ENCODE measurements at regions not wholly inside any gene's neighbourhood (a gene's known extent, or its start where the extent isn't known, plus 50 kb on each side); places are given as distances from the start of the nearest gene placed in this dataset.

DNA sequence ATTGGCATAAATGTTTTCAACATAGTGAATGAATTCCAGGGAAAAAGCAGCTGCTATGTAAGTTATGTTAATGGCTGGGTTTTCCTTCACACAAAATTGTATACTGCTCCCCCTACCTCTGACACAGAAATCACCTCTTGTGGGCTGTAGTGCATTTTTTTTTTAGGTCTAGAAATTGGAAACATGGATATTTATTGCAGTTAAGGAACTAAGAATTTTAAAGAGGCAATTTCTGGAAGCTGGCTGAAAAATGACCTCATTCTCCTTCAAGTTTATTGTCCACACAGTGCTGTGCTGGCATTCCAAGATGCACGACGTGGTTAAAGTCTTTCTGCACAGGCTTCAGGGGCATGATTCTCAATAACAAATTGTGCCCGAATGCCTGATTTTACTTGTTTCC, 1424.2 kb downstream of the MRPL39 start:
- DNase-seq = no peak

DNA sequence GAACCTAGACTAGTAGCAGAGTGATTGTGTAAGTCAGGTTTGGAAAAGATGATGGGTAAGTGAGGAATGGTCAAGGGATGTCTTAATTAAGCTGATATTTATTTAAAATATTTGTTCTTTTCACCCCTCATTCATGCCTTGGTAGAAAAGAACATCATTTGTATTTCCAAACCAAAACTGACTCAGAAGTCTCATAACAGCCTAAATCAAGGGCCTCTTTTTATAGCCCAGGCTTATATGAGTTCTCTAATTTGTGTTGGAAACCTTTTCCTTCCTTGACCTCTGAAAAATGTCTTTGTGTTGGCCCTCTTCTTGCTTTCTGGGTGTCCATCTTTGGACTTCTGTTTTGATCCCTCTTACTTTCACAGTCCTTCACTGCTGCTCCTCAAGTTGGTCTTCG, 1428.2 kb downstream of the MRPL39 start:
- no peak for DNase-seq

DNA sequence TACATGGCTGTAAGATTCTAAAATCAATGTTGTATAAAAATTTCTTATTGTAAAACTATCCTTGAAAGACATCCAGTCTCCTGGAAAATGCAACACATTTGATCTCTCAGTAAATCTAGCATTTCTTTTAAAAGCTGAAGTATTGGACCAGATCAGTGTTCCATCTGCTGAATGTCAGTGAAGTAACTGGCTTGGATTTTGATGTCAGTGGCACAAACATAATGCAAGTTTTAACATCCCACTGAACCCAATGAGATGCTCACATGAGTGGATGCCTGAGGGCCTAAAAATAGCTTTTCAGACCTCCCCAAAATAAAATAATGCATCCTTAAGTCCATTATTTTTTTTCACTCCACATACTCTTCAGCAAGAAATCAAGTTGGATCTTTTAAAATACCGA, 1432.2 kb downstream of the MRPL39 start:
- no peak for DNase-seq

DNA sequence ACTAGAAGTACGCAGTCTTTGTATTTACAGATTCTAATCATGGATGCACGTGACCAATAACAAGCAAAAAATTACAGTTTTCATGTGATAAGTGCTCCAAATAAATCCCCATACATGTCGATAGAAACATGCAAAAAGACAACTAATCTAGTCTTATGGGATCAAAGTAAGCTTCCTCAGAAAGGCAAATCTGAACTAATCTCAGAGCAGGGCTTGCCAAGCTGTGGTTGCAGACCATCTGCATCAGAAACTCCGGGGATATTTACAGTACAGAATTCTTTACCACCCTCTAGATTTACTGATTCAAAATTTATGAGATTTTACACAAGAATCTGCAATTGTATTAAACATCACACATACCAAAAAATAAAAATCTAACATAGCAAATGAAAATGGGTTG, 1435.5 kb downstream of the MRPL39 start:
- no peak for DNase-seq

DNA sequence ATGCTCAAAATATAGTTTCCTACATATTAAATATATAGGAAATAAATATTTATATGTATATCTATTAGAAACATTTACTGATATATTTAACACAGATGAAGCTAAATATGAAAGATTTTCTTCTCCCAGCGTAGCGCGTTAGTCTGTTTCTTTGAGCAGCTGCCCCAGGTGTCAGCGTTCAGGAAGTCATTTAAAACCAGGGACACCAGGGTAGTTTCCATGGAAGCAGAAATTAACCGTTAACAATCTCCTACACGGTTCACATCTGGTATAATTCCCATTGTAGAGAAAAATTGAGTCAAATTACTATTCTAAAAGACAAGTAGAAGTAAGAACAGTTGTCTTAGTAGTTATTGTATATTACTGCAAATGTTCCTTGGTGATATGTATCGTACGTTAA, 1443.7 kb downstream of the MRPL39 start:
- no peak for DNase-seq

DNA sequence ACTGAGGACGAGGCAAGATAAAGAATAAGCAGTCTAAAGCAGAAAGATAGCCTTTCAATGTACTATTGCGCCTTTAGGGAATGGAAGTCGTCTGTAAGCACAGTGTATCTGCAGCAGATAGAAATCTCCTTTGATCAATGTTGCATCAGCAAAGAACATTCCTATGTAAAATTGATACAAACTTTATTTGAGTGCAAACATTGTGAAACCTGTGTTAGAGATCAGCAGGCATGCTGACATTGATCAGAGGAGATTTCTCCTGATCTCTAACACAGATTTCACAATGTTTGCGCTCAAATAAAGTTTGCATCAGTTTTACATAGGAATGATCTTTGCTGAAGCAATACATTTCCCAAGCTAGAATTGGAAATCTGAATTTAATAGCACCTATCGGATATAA, 1446.8 kb downstream of the MRPL39 start:
- no peak for DNase-seq

DNA sequence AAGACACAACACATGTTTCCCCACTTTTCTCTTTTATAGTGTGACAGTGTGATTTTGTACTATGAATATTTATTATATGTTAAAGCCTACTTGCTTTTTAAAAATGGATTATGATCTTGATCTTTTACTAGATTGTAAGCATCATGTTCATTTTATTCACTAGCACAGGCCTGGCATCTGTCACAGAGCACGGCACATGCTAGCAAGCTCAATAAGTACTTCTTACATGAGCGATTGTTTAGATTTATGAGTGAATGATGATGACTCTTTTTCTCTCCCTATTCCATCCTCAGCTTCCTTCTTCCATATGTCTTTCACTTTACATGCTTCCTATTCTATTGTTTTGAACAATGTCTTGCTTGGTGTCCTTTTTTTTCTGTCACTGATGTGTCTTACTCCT, 1454.1 kb downstream of the MRPL39 start:
- no peak for DNase-seq

DNA sequence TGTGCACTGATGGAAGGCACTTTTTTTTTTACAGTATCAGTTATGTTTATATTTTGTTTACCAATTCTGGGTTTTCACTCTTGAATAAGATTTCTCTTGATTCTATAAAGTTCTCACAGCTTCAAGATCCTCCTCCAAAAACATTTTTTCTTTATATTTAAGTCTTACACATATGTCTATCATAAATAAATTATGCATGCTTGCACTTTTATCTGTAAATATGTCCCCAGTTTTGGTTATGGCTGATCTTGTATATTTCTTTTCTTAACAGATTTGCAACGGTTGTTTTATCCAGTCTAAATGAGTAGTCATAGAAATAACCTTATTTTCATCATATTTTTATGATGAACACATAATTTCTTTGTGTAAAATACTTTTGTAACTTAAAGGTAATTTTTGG, 1456.5 kb downstream of the MRPL39 start:
- DNase-seq = no peak

DNA sequence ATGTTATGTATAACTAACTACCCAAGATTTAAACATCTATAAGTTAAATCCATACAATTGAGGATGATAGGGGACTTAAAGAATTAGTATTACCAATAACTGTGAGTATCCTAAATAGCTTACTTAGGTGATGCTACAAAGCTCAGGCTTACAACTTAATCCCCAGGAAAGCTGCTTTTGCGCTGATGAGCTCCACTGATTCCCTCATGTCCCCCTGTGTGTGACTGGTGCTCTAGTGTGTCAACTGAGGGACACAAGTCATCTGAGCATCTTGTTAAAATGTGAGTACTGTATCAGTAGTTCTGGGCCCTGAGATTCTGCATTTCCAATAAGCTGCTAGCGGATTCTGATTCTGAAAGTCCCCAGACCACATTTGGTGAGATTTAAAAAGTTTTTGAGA, 1458.8 kb downstream of the MRPL39 start:
- no peak for DNase-seq

DNA sequence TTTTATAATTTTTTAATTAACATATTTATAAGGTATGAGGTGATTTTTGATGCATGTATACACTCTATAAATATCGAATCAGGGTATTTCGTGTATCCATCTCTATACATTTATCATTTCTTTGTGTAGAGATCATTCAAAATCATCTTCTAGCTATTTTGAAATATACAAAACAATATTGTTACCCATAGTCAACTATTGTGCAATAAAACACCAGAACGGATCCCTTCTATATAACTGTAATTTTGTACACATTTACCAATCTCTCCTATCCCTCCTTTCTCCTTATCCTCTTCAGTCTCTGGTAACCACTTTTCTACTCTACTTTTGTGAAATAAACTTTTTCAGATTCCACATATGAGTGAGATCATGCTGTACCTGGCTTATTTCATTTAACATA, 1459.6 kb downstream of the MRPL39 start:
- DNase-seq = no peak

DNA sequence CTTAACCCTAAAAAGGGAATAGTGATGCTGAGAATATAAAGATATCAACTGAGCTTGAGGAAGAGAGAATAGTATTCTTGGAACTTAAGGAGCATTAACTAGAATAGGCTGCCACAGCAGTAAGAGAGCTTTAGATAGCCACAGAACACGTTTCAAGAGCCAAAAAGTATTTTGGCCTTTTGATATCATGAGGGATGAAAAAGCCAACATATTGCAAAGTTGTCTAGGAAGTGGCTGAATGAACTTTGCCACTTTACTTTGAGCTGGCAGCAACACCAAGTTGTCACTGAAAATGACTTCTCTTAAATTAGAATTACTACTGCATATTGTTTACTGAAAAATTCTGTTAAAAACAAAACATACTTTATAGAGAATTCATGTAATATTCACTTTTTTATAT, 1476.2 kb downstream of the MRPL39 start:
- DNase-seq = no peak

DNA sequence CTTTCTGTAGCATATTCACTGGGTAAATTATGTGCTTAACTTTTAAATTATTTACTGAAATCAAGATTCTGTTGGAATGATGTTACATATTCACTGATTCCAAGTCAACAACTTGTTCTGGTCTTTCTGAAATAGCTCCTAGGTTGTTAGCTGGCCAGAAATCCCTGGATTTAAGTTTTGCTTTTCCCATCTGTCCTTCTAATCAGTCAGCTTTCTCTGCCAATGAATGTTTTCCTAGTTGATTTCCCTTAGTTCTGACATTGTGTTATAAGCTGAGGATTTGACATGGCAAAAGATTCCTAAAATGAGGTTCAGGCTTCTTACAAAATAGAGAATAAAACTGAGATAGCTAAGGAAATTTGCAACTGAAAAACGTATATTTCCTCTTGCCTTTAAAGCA, 1479.6 kb downstream of the MRPL39 start:
- no peak for DNase-seq

DNA sequence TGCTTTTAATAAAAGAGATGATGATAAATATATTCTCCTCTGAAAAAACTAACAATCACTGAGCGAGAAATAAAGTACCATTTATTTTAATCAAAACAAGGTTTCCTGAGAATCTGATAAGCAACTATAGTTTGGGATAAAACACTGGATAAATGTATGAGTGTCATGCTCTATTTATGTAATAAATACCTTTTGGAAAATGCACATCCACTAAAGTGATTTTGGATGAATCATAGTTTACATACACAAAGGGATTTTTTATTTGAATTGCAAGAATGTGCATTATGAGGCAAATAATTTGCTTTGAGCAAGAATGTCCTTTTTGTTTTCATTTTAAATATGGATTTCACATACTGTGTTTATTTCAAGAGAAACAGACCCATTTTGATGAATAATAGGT, 1483.5 kb downstream of the MRPL39 start:
- DNase-seq = no peak

DNA sequence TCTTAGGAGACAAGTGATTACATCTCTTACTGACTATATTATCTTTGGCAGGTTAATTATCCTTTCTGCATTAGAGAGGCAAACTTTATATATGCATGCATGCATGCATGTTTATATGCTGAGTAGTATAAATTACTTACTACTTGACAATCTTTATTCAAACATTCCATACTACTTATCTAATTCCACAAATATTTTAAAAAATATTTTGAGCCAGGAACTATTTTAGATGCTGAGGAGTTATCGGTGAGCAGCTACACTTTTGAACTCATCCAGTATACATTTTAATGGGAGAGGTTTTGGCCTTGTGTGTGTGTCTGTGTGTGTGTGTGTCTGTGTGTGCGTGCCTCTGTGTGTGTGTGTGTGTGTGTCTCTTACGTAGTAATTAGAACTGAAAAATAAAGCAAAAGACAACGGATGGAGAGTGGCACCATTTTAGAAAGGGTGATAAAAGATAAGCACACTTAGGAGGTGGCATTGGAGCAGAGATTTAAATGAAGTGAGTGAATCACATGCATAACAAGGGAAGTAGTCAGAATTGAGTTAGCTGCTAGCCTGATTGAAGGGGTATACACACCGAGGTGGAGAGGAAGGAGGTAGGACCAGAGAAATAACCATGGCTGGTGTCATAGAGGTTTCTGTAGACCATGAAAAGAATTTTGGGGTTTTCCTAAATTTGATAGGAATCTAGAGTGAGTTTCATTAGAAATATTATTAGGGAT, 1488.4 kb downstream of the MRPL39 start:
- DNase-seq = no peak

DNA sequence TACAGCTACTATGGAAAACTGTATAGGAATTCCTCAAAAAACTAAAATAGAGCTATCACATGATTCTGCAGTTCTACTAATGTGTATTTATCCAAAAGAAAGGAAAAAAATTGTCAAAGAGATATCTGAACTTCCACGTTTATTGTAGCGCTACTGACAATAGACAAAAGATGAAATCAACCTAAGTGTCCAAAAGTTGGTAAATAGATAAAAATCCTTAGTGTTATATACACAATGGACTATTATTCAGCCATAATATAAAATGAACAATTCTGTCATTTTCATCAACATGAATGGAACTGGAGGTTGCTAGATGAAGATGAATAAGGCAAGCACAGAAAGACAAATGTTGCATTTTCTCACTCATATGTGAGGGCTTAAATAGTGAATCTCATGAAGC, 1492.1 kb downstream of the MRPL39 start:
- DNase-seq = no peak

DNA sequence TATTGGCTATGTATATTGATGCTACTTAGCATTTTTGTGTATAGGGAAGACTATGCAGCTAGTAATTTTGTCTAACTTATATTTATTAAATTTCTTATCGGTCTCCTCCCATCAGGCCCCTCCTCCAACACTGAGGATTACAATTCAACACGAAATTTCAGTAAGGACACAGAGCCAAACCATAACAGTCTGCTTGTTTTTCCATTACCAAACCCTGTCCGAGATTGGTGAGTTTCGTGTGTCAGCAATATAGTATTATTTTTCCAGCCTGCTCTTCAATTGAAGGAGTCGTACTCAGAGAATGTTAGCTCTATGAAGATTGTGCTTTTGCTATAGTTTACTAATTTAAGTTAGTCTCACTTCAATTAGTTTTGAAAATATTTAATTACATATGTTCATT, 1495.3 kb downstream of the MRPL39 start:
- DNase-seq = no peak

DNA sequence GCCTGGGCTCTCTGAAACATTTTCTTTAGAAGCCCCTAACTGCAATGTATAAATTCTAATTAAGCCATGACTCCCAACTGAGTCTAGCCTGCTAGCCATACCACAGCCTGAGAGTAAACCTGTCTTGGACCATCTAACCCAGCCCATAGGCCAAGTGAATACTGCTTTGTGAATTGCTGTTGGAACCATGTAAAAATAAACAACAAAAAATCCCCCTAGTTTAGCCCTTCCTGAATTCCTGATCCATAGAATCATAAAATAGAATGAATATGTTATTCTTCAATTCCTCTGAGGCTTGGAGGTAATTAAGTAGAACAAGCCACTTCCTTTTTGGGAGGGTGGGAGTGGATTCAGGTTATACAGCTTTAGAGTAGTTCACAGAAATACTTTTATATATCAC, 1496.4 kb downstream of the MRPL39 start:
- no peak for DNase-seq

DNA sequence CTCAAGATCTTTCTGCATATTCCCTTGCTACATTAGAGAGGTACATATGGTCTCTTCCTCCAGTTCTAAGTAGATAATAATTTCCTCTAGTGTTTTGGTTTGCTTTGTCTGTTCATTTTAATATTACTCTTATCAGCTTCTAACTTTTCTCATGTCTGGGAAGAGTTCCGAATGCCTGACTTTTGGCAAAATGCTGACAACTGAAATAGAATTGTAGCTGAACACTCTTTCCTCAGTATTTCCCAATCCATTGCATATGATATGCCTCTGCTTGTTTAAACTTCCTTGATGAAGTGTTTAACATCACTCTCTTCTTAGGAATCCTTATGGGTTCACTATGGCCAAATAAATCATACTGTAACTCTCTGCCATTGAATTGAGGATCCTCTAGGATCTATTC, 1510.1 kb downstream of the MRPL39 start:
- no peak for DNase-seq

DNA sequence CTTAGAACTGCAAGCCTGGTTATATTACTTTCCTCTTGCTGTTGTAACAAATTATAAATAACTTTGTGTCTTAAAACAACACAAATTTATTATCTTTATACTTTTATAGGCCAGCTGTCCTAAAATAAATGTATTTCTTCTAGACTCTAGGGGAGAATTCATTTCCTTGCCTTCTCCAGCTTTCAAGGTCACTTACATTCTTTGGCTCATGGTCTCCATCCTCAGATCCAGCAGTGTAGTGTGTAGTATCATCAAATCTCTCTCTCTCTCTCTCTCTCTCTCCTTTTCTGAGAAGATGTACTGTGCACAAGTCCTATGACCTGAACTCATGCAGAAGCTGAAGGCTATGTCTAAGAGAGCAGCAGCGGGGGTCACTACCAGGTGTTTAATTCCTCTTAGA, 1510.6 kb downstream of the MRPL39 start:
- no peak for DNase-seq

DNA sequence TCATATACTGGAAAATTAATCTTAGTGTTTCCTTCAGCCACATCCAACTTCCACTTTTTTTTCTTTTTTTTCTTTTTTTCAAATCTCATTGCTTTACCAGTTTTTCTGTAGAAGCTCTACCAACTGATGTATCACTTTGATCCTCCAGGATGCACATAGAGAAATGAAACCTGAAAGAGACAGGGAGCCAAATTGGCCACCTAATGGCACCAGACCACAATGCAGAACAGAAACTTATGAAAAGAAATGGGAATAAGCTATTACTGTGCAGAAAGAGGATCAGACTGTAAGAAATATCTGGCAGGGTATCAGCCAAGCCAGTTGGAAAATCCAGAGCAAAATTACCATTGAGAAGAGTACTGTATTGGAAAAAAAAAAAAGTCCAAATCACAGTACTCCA, 1514.2 kb downstream of the MRPL39 start:
- no peak for DNase-seq

DNA sequence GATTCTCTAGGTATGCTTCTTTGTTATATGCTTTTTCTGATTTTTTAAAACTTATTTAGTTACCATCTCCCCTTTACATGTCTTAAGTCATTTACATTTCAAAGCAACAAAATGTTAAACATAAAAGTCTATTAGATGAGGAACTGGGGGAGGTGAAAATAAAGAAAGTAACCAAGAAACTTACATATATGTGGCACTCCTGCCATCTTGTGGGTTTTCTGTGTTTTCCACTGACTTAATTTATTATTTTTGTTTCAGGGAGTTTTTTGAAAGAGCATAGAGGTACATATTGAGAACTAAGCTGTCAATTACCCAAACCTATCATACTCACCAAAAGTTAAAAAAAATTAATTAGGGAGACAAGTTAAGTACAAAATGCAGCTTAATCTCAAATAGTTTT, 1531.1 kb downstream of the MRPL39 start:
- no peak for DNase-seq

DNA sequence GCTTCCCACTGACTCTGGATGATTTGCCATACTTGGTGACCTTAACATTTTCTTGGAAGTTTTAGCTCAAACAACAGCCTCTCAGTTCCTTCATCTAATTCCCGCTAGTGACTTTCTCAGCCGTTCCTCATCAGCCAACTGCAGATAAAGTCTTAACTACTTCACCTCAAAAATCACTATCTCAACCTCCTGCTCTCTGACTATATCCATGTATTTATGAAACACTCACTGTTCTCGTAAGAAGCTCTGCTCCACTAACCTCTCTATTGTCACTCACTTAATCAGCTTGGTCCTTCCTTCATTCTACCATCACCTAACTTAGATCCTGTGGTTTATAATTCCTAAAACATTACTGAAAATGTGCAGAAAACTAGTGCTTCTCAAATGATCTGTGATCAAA, 1551.6 kb downstream of the MRPL39 start:
- no peak for DNase-seq

DNA sequence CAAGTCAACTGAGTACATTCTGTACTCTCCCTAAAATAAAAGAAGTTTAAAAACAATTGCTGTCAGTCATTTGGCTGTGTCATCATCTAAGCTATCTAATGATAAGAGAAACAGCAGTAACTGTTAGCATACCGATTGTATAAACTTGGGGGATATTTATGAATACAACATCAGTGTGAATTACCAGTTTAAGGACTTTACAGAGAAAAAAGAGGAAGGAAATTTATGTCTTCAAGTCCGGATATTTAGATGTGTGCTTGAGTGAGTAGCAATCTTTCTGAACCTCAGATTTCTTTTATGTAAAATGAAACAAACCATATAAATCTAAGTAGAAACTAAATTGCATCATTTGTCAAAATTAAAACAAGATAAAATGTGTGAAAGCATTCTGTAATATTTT, 1557.0 kb downstream of the MRPL39 start:
- DNase-seq = no peak

DNA sequence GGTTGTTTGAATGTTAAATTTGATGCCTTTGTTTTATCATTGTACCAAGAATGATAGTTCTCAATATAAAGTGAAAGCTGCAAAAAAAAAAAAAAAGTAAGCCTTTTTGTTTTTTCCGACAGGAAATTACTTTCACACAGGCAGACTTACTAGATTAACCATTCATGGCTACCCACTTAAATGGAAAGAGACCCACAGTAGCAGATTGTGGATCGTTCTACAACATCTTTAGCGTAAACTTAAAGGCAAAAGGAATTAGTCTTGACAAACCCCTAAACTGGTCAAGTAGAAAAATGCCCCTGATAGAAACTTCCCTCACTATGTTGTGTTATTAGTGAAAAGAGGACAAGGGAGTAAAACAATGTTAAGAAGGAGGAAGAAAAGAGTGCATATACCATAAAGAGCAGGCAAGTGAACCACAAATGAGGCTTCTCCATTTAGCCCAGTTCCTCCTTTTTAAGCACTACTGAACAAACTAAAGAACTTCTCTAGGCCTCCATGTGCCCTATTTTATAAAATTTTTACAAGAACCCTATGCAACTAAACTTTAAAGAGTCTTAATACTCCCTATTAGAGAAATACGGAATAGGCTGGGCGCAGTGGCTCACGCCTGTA, 1560.3 kb downstream of the MRPL39 start:
- DNase-seq = no peak

DNA sequence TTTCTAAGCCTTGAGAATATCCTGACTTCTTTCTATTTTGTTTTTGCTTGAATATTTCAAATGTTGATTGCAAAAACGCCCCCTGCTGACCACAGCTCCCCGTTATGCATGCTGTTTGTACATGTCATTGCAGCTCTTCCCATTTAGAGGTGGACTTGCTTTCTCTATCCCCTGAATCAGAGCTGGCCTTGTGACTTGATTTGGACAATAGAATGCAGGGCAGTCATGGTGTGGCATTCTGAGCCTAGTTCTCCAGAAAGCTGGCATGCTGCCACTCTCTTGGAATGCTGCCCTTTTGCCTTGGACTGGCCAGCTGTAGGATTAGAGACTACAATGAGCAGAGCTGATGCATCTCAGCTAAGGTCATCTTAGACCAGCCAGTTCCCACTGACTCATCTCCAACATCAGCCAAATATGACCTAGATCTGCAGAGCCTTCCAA, 1561.5 kb downstream of the MRPL39 start:
- DNase-seq = no peak

Measured in activated CD8-positive, alpha-beta memory T cell treated with anti-CD3 and anti-CD28 coated beads, Interleukin-2, amount 50 U/mL, for 48 hours (primary cell).